ENCODE measurements at regions not wholly inside any gene's neighbourhood (a gene's known extent, or its start where the extent isn't known, plus 50 kb on each side); places are given as distances from the start of the nearest gene placed in this dataset.

DNA sequence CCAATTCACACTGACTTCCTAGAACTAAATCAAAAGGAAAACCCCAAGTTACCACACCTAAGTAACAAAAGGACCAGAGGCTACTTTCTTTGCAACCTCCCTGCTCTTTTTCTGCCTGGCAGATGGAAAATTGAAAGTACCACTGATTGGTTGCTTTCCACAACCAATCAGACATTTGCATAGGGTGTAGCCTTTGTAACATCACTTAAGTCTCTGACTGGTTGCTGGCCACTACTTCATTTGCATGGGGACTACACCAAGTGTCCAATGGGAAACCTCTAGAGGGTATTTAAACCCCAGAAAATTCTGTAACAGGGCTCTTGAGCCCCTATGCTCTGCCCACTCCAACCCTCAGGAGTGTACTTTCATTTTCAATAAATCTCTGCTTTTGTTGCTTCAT lies 365.0 kb downstream of the LTN1 start:
- TF ChIP-seq, protein P1, sequence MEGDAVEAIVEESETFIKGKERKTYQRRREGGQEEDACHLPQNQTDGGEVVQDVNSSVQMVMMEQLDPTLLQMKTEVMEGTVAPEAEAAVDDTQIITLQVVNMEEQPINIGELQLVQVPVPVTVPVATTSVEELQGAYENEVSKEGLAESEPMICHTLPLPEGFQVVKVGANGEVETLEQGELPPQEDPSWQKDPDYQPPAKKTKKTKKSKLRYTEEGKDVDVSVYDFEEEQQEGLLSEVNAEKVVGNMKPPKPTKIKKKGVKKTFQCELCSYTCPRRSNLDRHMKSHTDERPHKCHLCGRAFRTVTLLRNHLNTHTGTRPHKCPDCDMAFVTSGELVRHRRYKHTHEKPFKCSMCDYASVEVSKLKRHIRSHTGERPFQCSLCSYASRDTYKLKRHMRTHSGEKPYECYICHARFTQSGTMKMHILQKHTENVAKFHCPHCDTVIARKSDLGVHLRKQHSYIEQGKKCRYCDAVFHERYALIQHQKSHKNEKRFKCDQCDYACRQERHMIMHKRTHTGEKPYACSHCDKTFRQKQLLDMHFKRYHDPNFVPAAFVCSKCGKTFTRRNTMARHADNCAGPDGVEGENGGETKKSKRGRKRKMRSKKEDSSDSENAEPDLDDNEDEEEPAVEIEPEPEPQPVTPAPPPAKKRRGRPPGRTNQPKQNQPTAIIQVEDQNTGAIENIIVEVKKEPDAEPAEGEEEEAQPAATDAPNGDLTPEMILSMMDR (IDR thresholded peaks at IDR 0.05), result no peak
- TF ChIP-seq, protein P2, sequence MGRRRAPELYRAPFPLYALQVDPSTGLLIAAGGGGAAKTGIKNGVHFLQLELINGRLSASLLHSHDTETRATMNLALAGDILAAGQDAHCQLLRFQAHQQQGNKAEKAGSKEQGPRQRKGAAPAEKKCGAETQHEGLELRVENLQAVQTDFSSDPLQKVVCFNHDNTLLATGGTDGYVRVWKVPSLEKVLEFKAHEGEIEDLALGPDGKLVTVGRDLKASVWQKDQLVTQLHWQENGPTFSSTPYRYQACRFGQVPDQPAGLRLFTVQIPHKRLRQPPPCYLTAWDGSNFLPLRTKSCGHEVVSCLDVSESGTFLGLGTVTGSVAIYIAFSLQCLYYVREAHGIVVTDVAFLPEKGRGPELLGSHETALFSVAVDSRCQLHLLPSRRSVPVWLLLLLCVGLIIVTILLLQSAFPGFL (CRISPR knock-in tag; IDR thresholded peaks at IDR 0.05; ENCODE audit: borderline replicate concordance), result no peak
- TF ChIP-seq MXD4 (CRISPR knock-in tag; IDR thresholded peaks at IDR 0.05; ENCODE audit: borderline replicate concordance) (no peak), NR1H2 (CRISPR knock-in tag; IDR thresholded peaks at IDR 0.05) (no peak), GRHL2 (CRISPR knock-in tag; IDR thresholded peaks at IDR 0.05; ENCODE audit: insufficient replicate concordance, severe bottlenecking) (no peak), ELF4 (CRISPR knock-in tag; IDR thresholded peaks at IDR 0.05; ENCODE audit: low read depth) (no peak), CREB1 (CRISPR knock-in tag; IDR thresholded peaks at IDR 0.05) (no peak), ZNF263 (CRISPR knock-in tag; IDR thresholded peaks at IDR 0.05; ENCODE audit: low read depth) (no peak), ETV6 (CRISPR knock-in tag; IDR thresholded peaks at IDR 0.05) (no peak), NR2C2 (CRISPR knock-in tag; IDR thresholded peaks at IDR 0.05) (no peak)
- TF ChIP-seq, protein P3, sequence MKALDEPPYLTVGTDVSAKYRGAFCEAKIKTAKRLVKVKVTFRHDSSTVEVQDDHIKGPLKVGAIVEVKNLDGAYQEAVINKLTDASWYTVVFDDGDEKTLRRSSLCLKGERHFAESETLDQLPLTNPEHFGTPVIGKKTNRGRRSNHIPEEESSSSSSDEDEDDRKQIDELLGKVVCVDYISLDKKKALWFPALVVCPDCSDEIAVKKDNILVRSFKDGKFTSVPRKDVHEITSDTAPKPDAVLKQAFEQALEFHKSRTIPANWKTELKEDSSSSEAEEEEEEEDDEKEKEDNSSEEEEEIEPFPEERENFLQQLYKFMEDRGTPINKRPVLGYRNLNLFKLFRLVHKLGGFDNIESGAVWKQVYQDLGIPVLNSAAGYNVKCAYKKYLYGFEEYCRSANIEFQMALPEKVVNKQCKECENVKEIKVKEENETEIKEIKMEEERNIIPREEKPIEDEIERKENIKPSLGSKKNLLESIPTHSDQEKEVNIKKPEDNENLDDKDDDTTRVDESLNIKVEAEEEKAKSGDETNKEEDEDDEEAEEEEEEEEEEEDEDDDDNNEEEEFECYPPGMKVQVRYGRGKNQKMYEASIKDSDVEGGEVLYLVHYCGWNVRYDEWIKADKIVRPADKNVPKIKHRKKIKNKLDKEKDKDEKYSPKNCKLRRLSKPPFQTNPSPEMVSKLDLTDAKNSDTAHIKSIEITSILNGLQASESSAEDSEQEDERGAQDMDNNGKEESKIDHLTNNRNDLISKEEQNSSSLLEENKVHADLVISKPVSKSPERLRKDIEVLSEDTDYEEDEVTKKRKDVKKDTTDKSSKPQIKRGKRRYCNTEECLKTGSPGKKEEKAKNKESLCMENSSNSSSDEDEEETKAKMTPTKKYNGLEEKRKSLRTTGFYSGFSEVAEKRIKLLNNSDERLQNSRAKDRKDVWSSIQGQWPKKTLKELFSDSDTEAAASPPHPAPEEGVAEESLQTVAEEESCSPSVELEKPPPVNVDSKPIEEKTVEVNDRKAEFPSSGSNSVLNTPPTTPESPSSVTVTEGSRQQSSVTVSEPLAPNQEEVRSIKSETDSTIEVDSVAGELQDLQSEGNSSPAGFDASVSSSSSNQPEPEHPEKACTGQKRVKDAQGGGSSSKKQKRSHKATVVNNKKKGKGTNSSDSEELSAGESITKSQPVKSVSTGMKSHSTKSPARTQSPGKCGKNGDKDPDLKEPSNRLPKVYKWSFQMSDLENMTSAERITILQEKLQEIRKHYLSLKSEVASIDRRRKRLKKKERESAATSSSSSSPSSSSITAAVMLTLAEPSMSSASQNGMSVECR (CRISPR knock-in tag; IDR thresholded peaks at IDR 0.05; ENCODE audit: borderline replicate concordance), result no peak
